DMS153 treated with DMSO at 0.1 percent for 48 hours (cell line): ENCODE measurements at regions not wholly inside any gene's neighbourhood (a gene's known extent, or its start where the extent isn't known, plus 50 kb on each side); places are given as distances from the start of the nearest gene placed in this dataset.

Experiments used
- DNase-seq: peaks from one replicate; lab custom pipeline; 2025; ENCODE audit not compliant: unreplicated experiment; lab: John Stamatoyannopoulos, UW

DNA sequence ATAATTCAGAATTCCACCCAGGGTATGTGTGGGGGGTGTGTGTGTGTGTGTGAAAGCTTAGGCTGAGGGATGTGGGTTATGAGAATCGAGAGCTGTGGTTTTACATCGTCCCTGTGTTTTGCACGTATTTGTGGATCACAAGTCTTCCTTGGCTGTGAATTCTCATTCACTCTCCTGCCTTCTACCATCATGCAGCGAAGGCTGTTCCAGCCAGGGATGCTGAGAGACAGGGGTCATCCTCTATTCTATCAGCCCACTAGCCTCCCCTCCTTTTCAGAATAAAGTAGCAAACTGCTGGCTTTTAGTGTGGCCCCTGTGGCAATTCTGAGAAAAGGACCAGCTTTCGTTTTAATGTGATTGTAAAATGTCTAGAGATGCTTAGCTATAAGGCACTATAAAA, 460.6 kb upstream of the NR2F2 start:
- no peak for DNase-seq

DNA sequence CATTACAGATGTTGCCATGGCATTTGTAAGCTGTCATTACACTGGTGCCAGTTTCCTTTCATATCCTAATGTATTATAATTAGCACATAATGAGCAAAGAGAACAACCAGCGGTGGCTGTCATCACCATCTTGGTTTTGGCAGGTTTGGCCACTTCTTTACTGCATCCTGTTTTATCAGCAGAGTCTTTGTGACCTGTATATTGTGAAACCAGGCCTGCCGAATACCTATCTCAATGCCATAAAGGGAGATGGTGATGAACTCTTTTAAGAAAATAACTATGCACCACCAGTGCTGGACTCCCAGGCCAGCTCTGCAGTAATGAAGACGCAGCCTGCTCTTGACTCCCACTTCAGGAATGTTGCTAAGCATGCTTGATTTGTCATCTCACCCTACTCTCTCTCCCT, 458.1 kb upstream of the NR2F2 start:
- DNase-seq = no peak

DNA sequence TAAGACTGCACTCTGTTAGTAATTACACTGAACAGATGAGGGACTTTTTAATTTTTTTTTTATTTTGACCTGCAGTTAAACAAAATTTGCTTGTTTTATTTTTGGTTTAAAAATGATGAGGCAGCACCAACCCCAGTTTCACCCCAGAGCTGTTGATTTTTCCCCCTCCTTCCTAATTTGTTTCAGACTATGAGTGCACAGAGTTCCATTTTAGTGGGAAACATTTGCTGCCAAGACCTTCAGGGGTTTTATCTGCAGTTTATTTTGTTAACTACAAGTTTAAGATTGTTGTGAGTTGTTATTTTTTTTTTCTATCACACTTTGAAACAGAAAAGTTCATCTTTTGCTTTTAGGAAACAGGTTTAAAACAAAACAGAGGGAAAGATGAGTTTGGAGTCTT, 455.9 kb upstream of the NR2F2 start:
- no peak for DNase-seq

DNA sequence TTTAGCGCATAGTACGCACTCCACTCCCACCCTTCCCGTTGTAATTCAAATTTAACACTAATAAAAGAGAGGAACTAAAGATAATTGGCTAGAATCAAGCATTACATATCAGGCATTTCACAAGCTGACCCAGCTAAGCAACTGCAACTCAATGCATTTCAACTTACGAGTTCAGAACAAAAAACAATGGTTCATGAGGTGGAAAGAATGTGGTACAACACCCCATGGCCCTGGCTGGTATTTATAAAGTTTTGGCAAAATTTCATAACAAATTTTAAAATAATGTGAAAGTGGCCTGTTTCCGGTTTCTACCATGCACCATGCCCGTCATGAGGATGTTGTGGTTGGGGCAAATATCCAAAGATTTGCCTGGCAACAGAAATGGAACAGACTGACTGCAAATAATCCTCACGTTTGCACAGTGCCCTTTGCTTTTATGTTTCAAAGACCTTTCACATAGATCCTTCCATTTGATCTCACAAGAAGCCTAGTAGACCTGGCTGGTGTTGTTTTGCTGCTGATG, 455.3 kb upstream of the NR2F2 start:
- DNase-seq = no peak

DNA sequence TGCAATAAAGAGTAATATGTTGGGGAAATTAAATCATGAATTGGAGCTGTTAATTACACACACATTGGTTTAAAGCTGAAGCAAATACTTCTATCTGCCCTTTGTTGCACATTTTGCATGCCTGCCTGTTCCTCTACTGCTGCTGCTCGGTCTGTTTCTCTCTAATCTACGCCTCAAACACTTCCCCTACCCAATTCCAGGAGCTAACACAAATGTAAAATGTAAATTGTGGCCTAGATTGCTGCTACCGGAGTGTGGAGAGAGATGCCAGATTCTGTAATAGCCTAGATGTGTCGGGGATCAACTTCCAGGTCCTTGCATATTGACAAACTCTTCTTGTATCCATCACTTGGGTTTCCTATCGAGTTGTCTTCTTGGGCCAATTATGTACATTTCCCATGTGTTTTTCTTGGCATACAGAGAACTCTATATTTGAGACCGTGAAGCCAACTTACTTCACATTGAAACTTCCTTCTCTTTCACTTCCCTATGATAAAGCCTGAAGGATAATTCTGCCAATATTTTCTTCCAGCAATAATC, 450.4 kb upstream of the NR2F2 start:
- DNase-seq = no peak

DNA sequence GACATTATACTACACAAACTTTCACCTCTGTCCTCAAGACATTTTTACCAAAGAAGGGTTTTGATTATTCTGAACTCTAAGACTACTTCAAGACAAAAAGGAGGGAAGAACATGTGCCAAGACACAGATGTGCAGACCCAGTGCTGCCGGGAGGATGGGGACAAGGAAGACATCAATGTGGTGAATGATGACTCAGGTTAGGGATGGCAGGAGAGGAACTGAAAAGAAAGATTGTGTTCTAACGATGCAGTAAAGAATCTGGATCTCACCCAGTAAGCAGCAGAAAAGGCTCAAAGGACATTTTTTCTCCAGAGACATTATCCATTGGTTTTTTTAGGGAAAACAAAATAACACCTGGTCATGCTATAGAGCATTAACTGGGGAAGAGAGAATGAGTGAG, 449.9 kb upstream of the NR2F2 start:
- DNase-seq = no peak

DNA sequence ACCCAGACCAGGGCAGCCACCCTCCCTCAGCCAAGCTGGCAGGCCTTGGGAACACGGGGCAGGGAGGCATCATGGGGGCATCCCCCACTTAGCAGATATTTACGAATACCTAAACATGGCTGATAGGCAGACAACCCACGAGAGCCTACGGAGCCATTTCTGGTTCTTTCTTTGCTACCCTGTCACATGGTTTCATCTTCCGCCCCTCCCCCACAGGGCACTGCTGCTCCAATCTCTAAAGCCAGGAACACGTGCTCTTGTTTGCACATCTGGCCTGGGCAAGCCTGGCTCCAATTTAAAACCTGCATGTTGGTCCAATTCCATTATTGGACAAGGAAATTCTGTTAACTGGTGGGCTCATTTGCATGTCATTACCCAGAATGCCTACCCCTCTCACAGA, 447.4 kb upstream of the NR2F2 start:
- DNase-seq = no peak

DNA sequence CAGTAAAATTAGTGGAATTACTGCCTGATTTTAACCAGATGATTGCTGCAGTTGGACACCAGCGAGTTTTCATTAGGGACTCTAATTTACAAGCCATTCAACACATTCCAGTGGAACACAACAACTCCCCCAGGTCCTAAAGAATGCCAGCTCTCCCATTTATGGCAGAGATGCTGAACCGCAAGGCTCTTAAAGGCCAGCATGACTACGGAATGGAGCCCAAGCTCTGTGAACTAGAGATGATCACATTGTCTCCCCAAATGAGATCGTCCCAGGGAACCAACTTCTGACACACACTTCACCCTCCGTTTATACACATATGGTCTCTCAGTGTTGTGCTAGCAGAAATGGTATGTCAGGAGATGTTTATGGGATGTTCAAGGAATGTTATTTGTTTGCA, 446.2 kb upstream of the NR2F2 start:
- no peak for DNase-seq

DNA sequence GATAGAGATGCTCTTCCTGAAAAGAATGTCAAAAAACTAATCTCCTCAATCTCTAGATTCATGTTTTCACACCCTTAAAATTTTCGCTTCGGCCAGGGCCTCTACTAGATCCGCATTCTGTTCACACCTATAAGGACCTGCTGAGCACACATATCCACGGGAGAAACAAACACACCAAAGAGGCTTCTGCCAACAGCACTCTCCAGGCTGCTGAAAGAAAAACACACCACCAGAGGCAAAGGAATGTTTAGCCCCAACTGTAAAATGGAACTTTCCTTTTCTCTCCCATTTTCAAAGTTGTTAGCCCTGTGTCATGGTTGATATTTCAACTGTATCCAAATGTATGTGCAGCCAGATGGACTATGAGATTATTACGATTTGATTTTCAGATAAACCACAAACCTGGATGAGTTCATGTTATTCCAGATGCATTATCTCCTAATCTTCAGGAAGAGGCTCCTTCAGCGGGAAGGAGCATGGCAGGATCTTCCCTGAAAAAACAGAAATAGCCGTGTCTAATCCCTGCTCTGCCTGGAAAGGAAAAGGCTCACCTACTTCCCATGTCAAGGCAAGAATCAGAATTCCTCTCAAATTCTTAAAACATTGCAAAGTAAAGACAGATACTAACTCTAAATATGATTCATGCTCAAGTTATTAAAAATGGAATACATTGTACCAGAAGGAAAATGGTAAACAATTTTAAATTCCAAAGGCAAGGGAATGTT, 442.7 kb upstream of the NR2F2 start:
- no peak for DNase-seq

DNA sequence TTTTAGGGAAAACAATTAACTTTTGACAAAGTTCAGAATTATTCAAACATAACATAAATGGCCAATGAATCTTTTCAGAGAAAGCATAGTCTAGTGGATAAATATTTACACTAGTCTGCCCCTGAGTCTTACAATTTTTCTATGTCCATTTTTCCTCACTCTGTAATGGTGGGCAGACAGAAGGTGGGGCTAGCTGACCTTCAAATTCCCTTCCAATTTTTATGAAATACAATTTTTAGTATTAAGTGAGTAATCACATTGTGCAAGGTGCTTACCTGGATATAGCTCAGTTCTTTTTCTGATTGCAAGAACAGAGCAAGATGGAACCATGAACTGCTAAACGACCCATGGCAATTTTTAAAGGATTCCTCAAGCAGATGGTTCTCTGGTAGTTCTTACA, 441.7 kb upstream of the NR2F2 start:
- no peak for DNase-seq

DNA sequence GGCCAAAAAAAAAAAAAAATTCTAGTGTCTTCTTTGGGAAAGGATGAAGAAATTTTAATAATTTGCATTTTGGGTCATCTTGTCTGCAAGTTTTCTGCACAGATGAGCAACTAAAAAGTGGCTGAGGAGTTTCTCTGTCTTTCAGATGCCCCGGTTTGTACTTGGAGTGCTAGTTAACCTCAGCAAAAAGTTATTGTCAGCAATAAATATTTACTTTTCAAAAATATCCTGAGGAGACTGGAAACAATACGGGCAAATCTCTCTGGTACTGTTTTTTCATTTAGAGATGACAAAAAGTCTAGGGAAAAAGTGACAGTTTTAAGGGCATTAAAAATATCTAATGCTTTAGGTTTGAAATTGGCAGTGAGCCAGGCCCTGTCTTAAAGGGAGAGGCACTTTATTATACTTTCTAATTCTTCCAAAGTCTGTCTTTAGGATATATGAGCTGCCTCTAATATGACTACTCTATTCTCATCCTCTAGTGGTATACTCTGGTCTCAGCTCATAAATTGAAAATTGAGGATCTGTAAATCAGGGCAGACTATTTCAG, 436.0 kb upstream of the NR2F2 start:
- DNase-seq = no peak

DNA sequence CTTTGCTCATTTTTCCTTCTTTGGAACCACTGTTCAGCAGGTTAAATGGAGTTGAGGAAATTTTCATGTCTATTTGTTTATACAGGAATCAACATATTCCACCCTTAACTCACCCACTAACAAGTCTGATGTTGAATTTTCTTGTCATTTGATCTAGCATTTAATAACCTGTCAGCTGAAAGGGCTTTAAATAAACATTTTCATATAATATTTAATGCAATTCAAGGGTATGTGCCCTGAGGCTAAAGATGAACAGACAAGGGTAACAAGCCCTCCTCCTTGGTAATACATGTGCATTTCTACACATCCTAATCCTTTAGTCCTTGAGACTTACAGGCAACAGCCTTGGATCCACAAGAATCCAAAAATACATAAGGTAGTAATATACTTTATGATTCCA, 435.0 kb upstream of the NR2F2 start:
- DNase-seq = no peak

DNA sequence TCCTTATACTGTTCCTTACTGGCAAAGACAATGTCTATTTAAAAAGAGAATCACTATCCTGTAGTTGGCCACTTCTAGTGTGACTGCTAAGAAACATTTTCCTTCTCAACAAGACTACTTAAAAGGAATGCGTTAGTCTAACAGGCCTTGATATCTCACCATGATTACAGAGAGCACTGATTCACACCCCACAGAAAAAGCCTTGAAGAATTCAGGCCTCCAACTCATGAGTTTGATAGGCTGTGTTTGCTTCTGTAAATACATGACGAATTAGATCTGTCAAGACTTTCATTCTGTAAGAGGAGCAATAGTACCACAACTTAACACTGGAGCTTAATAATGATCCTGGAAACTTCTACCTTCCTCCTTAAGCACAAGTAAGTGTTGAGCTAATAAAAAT, 432.8 kb upstream of the NR2F2 start:
- DNase-seq = no peak

DNA sequence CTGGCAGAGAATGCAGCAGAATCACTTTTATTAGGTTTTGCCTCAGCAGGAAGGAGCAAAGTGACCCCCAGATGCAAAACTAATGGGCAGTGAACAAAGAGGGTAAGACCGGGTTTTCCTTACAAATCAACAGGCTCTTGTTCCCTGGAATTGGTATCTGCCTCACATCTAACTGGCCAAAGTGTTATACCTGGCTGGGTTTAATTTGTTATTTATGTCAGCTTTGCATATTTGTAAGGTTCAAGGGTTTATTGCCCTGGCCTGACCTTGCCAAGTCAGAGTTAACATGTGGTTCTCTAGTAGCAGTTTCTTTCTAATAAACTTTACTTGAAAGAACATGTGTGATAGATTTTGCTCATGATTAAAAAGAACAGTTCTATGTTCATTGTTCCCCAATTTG, 431.7 kb upstream of the NR2F2 start:
- no peak for DNase-seq

DNA sequence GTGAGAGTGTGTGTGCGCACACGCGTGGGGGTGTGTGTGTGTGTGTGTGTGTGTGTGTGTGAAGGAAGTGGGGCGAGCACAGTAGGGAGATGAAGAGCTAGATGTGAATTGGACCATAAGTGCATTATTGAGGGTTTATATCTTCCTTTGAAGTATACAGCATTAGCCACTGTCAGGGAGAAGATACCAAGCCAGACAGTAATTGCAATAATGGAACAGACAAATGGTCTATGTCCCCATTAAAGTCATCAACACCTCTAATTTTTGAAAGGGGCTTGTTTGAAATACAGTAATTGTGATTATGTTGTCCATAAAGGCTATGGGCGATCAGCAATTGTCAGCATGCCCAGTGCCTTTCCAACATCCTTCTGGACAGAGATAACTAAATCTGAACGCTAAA, 429.2 kb upstream of the NR2F2 start:
- no peak for DNase-seq

DNA sequence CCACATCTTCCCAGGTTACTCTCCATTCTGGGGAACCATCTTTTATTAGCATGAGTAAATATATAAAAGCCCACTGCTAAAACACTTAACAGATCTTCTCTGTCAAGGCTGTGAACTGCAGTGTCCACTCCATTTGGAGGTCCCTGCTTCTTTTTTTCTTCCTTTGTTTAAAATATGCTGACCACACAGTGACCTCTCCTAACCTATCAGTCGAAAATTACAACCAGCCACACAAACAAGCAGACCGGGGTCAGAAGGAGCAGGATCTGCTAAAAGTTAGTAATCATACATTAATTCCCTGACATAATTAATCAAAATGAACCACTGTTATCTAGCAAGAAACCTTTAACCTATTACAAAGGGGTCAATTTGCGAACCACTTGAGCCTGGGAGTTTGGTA, 427.9 kb upstream of the NR2F2 start:
- DNase-seq = no peak

DNA sequence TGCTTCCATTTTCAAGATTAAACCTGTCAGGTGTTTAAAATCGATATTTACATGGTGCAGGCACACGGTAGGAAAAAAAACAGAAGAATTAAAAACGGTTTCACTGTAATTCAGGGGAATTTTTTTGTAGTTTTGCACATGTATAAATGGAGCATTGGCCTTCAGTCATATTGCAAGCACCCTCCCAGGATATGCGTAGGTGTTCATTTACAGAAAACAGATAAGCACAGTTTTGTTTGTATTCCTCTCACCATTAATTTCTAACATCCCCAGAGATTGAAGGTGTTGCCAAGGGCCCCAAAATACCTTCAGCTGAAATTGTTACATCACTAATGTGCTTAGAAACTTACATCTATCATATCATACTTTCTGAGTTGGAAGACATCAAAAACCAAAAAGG, 427.1 kb upstream of the NR2F2 start:
- no peak for DNase-seq

DNA sequence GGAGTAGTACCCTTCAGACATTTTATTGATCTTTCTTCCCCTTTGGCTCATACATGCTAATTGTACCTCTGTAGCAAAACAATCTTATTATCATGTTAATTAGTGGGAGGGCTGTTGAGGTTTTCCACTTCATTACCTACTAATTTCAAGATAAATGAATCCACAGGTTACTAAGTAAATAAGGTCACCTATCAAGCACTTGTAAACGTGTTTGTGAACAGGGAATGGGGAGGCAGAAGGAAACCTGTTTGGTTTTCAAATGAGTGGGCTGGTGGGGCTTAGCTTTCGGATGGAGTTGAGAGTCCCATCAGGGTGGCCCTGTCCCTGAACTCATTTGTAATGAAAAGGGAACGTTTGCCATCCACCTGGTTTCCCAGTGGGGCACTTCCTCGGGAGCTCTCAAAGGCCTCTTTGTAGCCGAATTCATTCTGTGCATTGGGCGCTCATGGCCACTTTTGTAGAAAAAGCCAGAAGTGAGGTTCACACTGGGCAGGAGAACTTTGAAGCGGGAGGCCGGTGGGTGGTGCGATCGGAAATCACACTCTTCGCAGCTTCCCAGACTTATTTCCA, 419.8 kb upstream of the NR2F2 start:
- no peak for DNase-seq

DNA sequence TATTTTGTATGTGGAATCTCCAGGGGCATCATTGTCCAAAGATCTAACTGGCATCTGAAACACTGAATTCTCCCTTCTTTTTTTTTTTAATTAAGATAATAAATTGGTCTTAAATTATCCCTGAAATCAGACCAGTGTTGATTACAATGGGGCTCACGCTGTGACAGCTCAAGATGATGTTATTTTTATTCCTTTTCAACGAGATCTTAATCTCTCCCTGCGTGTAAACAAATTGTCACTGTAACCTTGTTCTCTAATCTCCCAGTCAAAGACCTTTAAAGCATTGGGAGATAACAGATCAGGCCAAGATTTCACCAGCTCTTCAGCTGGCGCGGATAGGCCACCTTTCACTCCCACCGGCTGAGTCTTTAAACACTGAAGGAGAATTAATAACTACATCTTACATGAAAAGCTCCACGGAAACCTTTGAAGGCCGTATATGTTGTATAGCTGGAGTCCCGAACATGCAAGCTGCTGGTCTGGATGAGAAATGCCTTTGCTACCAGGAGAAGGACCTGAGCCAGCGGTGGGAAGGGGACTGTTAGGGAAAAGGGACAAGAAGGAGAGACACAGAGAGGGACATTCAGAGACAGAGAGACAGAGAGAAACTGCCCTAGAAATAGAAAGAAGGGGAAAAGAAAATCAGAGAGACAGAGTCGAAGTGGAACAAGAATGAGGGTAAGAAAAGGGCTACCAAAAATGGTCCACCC, 418.8 kb upstream of the NR2F2 start:
- no peak for DNase-seq

DNA sequence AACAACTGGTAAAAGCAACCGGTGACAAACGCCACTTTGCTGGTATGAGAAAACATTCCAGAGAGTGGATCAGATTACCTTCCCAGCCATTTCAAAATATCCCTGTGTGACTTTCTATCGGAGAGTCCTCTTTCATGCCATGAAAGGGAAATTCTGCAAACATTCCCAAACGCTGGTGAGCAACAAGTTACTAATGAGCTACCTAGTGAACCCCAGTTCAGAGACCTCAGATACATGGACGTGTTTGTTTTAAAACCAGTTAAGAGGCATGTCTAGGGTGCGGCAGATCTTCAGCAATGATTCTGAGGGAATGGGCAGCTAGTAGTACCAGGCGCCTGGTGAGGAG, 418.2 kb upstream of the NR2F2 start:
- DNase-seq = no peak

DNA sequence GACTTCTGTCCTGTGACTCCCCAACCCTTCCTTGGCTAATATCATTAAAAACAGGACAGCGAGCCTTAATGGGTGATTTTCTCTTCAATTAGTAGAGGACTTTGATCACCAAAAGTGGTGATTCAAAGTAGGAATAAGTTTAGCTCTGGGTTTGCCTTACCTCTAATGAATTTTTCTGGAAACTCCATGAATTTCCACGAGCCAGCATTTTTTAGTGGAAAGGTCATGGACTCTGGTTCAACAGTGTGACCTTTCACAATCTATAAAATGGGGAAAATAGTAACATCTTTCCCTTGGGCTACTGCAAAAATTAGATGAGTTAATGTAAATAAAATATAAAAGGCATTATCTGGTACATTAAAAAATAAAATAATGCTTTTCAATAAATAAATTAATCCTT, 417.8 kb upstream of the NR2F2 start:
- no peak for DNase-seq

DNA sequence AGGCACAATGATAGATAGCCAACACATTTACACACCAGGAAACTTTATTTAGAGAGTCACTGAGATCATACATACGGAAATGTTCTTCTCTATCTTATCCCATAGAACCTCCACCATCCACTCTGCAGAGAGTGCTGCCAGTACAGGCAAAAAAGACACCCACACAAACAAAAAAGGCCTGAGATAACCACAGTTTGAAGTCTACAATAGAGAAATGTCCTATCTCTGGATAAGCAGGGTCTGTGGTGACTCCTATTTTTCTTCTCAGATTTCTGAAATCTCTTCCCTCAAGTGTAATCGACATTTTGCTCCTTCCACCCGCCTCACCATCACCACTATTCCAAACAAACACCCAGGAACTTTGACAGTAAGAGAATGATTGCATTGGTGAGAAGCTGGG, 413.9 kb upstream of the NR2F2 start:
- DNase-seq = no peak
